MM.1S (cell line): ENCODE measurements at regions not wholly inside any gene's neighbourhood (a gene's known extent, or its start where the extent isn't known, plus 50 kb on each side); places are given as distances from the start of the nearest gene placed in this dataset.

ENCODE experiments used
- DNase-seq: peaks from one replicate; pipeline ENCODE4 v3.0.0-alpha.2; 2015
- H2AFZ ChIP-seq: fragments of 300-600 bp; sonication (generic); 2 replicates; pipeline ENCODE4 v1.6.0; 2016; ENCODE audit warnings: antibody characterized with exemption, low read length
- H3F3A ChIP-seq: fragments of 300-600 bp; sonication (generic); 2 replicates; pipeline ENCODE4 v1.6.1; 2016; ENCODE audit warnings: mild to moderate bottlenecking, antibody characterized with exemption, low read length, moderate library complexity, mixed read lengths; ENCODE audit not compliant: insufficient read depth
- H3K27ac ChIP-seq: fragments of 300-600 bp; sonication (generic); 2 replicates; pipeline ENCODE4 v1.5.1; 2016; ENCODE audit warnings: mild to moderate bottlenecking, low read length
- H3K27me3 ChIP-seq: fragments of 300-600 bp; sonication (generic); replicated peaks from 2 replicates; pipeline ENCODE4 v1.6.0; 2016; ENCODE audit warnings: low read length; ENCODE audit not compliant: insufficient read depth
- H3K36me3 ChIP-seq: fragments of 300-600 bp; sonication (generic); replicated peaks from 2 replicates; pipeline ENCODE4 v1.6.1; 2016; ENCODE audit warnings: mild to moderate bottlenecking, low read length, mixed read lengths; ENCODE audit not compliant: insufficient read depth
- H3K4me1 ChIP-seq: fragments of 300-600 bp; sonication (generic); 2 replicates; pipeline ENCODE4 v1.6.1; 2016; ENCODE audit warnings: low read length, mixed read lengths
- H3K4me2 ChIP-seq: fragments of 300-600 bp; sonication (generic); 2 replicates; pipeline ENCODE4 v1.6.0; 2016; ENCODE audit warnings: low read depth, low read length
- H3K4me3 ChIP-seq: fragments of 300-600 bp; sonication (generic); 2 replicates; pipeline ENCODE4 v1.5.1; 2016; ENCODE audit warnings: low read length, mixed read lengths
- H3K79me2 ChIP-seq: fragments of 300-600 bp; sonication (generic); 2 replicates; pipeline ENCODE4 v1.6.1; 2016; ENCODE audit warnings: mixed run types, low read length, mixed read lengths
- H3K9ac ChIP-seq: fragments of 300-600 bp; sonication (generic); 2 replicates; pipeline ENCODE4 v1.6.1; 2016; ENCODE audit warnings: low read length, mixed read lengths
- H3K9me2 ChIP-seq: fragments of 300-600 bp; sonication (generic); replicated peaks from 2 replicates; pipeline ENCODE4 v1.6.1; 2016; ENCODE audit warnings: mild to moderate bottlenecking, low read length, mixed read lengths; ENCODE audit not compliant: insufficient read depth
- H3K9me3 ChIP-seq: fragments of 300-600 bp; sonication (generic); replicated peaks from 2 replicates; pipeline ENCODE4 v1.6.1; 2016; ENCODE audit warnings: mild to moderate bottlenecking, low read length, mixed read lengths; ENCODE audit not compliant: insufficient read depth
- H4K20me1 ChIP-seq: fragments of 300-600 bp; sonication (generic); 2 replicates; pipeline ENCODE4 v1.6.1; 2016; ENCODE audit warnings: mild to moderate bottlenecking, low read length, moderate library complexity, mixed read lengths; ENCODE audit not compliant: insufficient read depth
- CTCF ChIP-seq: fragments of 300-600 bp; sonication (generic); IDR thresholded peaks from 2 replicates; pipeline ENCODE4 v1.5.1; 2016; ENCODE audit warnings: antibody characterized with exemption, low read length, mixed read lengths
- EZH2 ChIP-seq: fragments of 300-600 bp; sonication (generic); optimal IDR thresholded peaks from 2 replicates; pipeline ENCODE3; 2017; ENCODE audit warnings: low read depth, mild to moderate bottlenecking, antibody characterized with exemption, low read length, mixed read lengths
- EZH2phosphoT487 ChIP-seq: fragments of 300-600 bp; sonication (generic); IDR thresholded peaks from 2 replicates; pipeline ENCODE4 v1.6.1; 2018; ENCODE audit warnings: antibody characterized with exemption, low read length

- no peak overlapping the region for H3K9ac ChIP-seq
- TF ChIP-seq EZH2 (no peak), CTCF (no peak), EZH2phosphoT487 (no peak)
- no peaks in the 10 kb centered on the region for H3K79me2 ChIP-seq
- no peaks in the 10 kb centered on the region for H3K4me1 ChIP-seq
- H4K20me1 ChIP-seq, result no peaks in the 10 kb centered on the region
- no peak overlapping the region for H3K4me3 ChIP-seq
- no peaks in the 10 kb centered on the region for H3K9me3 ChIP-seq
- H3F3A ChIP-seq, result no peaks in the 10 kb centered on the region
- H3K9me2 ChIP-seq, result no peaks in the 10 kb centered on the region
- H2AFZ ChIP-seq, result no peak overlapping the region
- no peaks in the 10 kb centered on the region for H3K36me3 ChIP-seq
- DNase-seq, result no peak
- no peak overlapping the region for H3K4me2 ChIP-seq
- H3K27ac ChIP-seq, result no peak overlapping the region
- H3K27me3 ChIP-seq, result no peaks in the 10 kb centered on the region
Observed at GRCh38 chr7:85875398-85875797, 688.5 kb upstream of the SEMA3D start.

- H2AFZ ChIP-seq, result no peak overlapping the region
- H3K9ac ChIP-seq, result no peak overlapping the region
- H3F3A ChIP-seq, result no peaks in the 10 kb centered on the region
- TF ChIP-seq CTCF, result no peak
- TF ChIP-seq EZH2, result no peak
- no peak for TF ChIP-seq EZH2phosphoT487
- no peaks in the 10 kb centered on the region for H3K9me3 ChIP-seq
- no peak for DNase-seq
- H3K4me2 ChIP-seq, result no peak overlapping the region
- no peaks in the 10 kb centered on the region for H3K27me3 ChIP-seq
- H4K20me1 ChIP-seq, result no peaks in the 10 kb centered on the region
- no peaks in the 10 kb centered on the region for H3K79me2 ChIP-seq
- no peaks in the 10 kb centered on the region for H3K36me3 ChIP-seq
- H3K27ac ChIP-seq, result no peak overlapping the region
- no peaks in the 10 kb centered on the region for H3K4me1 ChIP-seq
- no peak overlapping the region for H3K4me3 ChIP-seq
- no peaks in the 10 kb centered on the region for H3K9me2 ChIP-seq
Observed at GRCh38 chr7:85866540-85866939, 679.7 kb upstream of the SEMA3D start.

GRCh38 chr7:85851571-85852193, 664.8 kb upstream of the SEMA3D start:
- Histone ChIP-seq H3K9me3 (no peaks in the 10 kb centered on the region), H3K4me2 (no peak overlapping the region), H3K9me2 (no peaks in the 10 kb centered on the region), H3K4me1 (no peaks in the 10 kb centered on the region), H4K20me1 (no peaks in the 10 kb centered on the region), H3K79me2 (no peaks in the 10 kb centered on the region), H2AFZ (no peak overlapping the region), H3K36me3 (no peaks in the 10 kb centered on the region), H3K9ac (no peak overlapping the region), H3F3A (no peaks in the 10 kb centered on the region), H3K4me3 (no peak overlapping the region), H3K27ac (no peak overlapping the region), H3K27me3 (no peaks in the 10 kb centered on the region)
- DNase-seq, result peak; percentile 39
- TF ChIP-seq CTCF, result peak; percentile 52
- no peak for TF ChIP-seq EZH2
